ENCODE measurements at regions not wholly inside any gene's neighbourhood (a gene's known extent, or its start where the extent isn't known, plus 50 kb on each side); places are given as distances from the start of the nearest gene placed in this dataset.

GRCh38 chr2:234834228-234834923 lies 117.4 kb upstream of the SH3BP4 start:
- DNase-seq: no peak

GRCh38 chr2:234830853-234831252 lies 121.0 kb upstream of the SH3BP4 start:
- DNase-seq: no peak

GRCh38 chr2:234829074-234829455 lies 122.8 kb upstream of the SH3BP4 start:
- DNase-seq: no peak

- no peak for DNase-seq
Observed at GRCh38 chr2:234828382-234829073, 123.3 kb upstream of the SH3BP4 start.

- no peak for DNase-seq
Observed at GRCh38 chr2:234827096-234827860, 124.5 kb upstream of the SH3BP4 start.

GRCh38 chr2:234826681-234827080 lies 125.1 kb upstream of the SH3BP4 start:
- no peak for DNase-seq

GRCh38 chr2:234825616-234826015 lies 126.2 kb upstream of the SH3BP4 start:
- no peak for DNase-seq

GRCh38 chr2:234823877-234824376 lies 127.9 kb upstream of the SH3BP4 start:
- DNase-seq: no peak

- DNase-seq: no peak
Observed at GRCh38 chr2:234823196-234823876, 128.5 kb upstream of the SH3BP4 start.

- no peak for DNase-seq
Observed at GRCh38 chr2:234821946-234822475, 129.8 kb upstream of the SH3BP4 start.

GRCh38 chr2:234818937-234819336 lies 132.9 kb upstream of the SH3BP4 start:
- no peak for DNase-seq

GRCh38 chr2:234816491-234816890 lies 135.3 kb upstream of the SH3BP4 start:
- peak; percentile 74 for DNase-seq

- DNase-seq: no peak
Observed at GRCh38 chr2:234816056-234816455, 135.8 kb upstream of the SH3BP4 start.

- DNase-seq: no peak
Observed at GRCh38 chr2:234814374-234814773, 137.4 kb upstream of the SH3BP4 start.

- DNase-seq: no peak
Observed at GRCh38 chr2:234812851-234813250, 139.0 kb upstream of the SH3BP4 start.

- no peak for DNase-seq
Observed at GRCh38 chr2:234808907-234809306, 142.9 kb upstream of the SH3BP4 start.

GRCh38 chr2:234806818-234807217 lies 145.0 kb upstream of the SH3BP4 start:
- DNase-seq: no peak

GRCh38 chr2:234805836-234806235 lies 146.0 kb upstream of the SH3BP4 start:
- no peak for DNase-seq

GRCh38 chr2:234804704-234805103 lies 147.1 kb upstream of the SH3BP4 start:
- DNase-seq: no peak

GRCh38 chr2:234802845-234803171 lies 149.0 kb upstream of the SH3BP4 start:
- no peak for DNase-seq

GRCh38 chr2:234802071-234802844 lies 149.6 kb upstream of the SH3BP4 start:
- no peak for DNase-seq

GRCh38 chr2:234797566-234798250 lies 154.1 kb upstream of the SH3BP4 start:
- no peak for DNase-seq
